ENCODE measurements at regions not wholly inside any gene's neighbourhood (a gene's known extent, or its start where the extent isn't known, plus 50 kb on each side); places are given as distances from the start of the nearest gene placed in this dataset.

GRCh38 chr12:114457620-114458019, 51.7 kb upstream of the TBX5 start:
- TF ChIP-seq CTCF (conservative IDR thresholded peaks at IDR 0.05): no peak
- no peak for TF ChIP-seq EZH2 (IDR thresholded peaks at IDR 0.05; ENCODE audit: low read depth)
